ENCODE measurements at regions not wholly inside any gene's neighbourhood (a gene's known extent, or its start where the extent isn't known, plus 50 kb on each side); places are given as distances from the start of the nearest gene placed in this dataset.

GRCh38 chr4:57661517-57662090 is 551.4 kb upstream of the IGFBP7 start:
- BruUV-seq (replicated peaks) = no TSS peak
- intact Hi-C loops (cut with micrococcal nuclease; ENCODE audit: unreplicated experiment) = no loop called here

More at GRCh38 chr4:57661517-57662090, 551.4 kb upstream of the IGFBP7 start:
- RAD21 ChIA-PET (ENCODE audit: unreplicated experiment) = no interaction called here
- FAIRE-seq (no peak), DNase-seq (ENCODE audit: low read depth, low spot score) (no peak), ATAC-seq (no peak)
- Histone ChIP-seq H3K4me3 (no peak overlapping the region), H3K79me2 (ENCODE audit: control insufficient read depth, insufficient read depth, low read length) (no peaks in the 10 kb centered on the region), H2AFZ (ENCODE audit: control insufficient read depth, low read depth, low read length) (no peak overlapping the region), H3K36me3 (ENCODE audit: control insufficient read depth in 2 of 2, insufficient read depth in 2 of 2, low read length in 1 of 2) (no peaks in the 10 kb centered on the region), H3K27ac (ENCODE audit: control insufficient read depth, insufficient read depth) (no peak overlapping the region), H3K9me3 (replicated peaks; ENCODE audit: control insufficient read depth, insufficient read depth, low read length) (no peaks in the 10 kb centered on the region), H3K9ac (ENCODE audit: control insufficient read depth, insufficient read depth, low read length) (no peak overlapping the region), H3K4me2 (ENCODE audit: control insufficient read depth, insufficient read depth) (no peak overlapping the region), H3K4me1 (ENCODE audit: control insufficient read depth, insufficient read depth, low read length) (no peaks in the 10 kb centered on the region), H3K27me3 (replicated peaks in 1 of 2; ENCODE audit: control insufficient read depth in 2 of 2, insufficient read depth in 2 of 2, low read length in 1 of 2) (no peaks in the 10 kb centered on the region), H4K20me1 (ENCODE audit: control insufficient read depth, insufficient read depth) (no peaks in the 10 kb centered on the region)
- TF ChIP-seq ETV6 (conservative IDR thresholded peaks at IDR 0.05 in 1 of 2, IDR thresholded peaks at IDR 0.05 in 1 of 2; ENCODE audit: borderline replicate concordance in 1 of 2, low read depth in 1 of 2) (no peak), MTA2 (IDR thresholded peaks at IDR 0.05; ENCODE audit: low read depth) (no peak), TAF1 (IDR thresholded peaks at IDR 0.05; ENCODE audit: borderline replicate concordance, low read depth, low read length) (no peak), BACH1 (IDR thresholded peaks at IDR 0.05; ENCODE audit: borderline replicate concordance) (no peak), SIN3A (IDR thresholded peaks at IDR 0.05; ENCODE audit: low read depth, low read length) (no peak), POLR2A (IDR thresholded peaks at IDR 0.05; ENCODE audit: low read depth, low read length) (no peak), CHD4 (IDR thresholded peaks at IDR 0.05) (no peak), MTA3 (IDR thresholded peaks at IDR 0.05; ENCODE audit: borderline replicate concordance, low read length) (no peak), GABPA (IDR thresholded peaks at IDR 0.05; ENCODE audit: low read depth) (no peak), NR2F1 (conservative IDR thresholded peaks at IDR 0.05) (no peak), NBN (IDR thresholded peaks at IDR 0.05) (no peak), FOXM1 (IDR thresholded peaks at IDR 0.05; ENCODE audit: low read depth, low read length) (no peak), SREBF2 (IDR thresholded peaks at IDR 0.05; ENCODE audit: low read length) (no peak), NFXL1 (IDR thresholded peaks at IDR 0.05; ENCODE audit: borderline replicate concordance) (no peak), CHD2 (IDR thresholded peaks at IDR 0.05; ENCODE audit: borderline replicate concordance, low read depth, low read length) (no peak), RUNX3 (IDR thresholded peaks at IDR 0.05; ENCODE audit: low read length) (no peak), ZNF622 (IDR thresholded peaks at IDR 0.05) (no peak), IRF3 (IDR thresholded peaks at IDR 0.05) (no peak)
- TF ChIP-seq, protein P1, sequence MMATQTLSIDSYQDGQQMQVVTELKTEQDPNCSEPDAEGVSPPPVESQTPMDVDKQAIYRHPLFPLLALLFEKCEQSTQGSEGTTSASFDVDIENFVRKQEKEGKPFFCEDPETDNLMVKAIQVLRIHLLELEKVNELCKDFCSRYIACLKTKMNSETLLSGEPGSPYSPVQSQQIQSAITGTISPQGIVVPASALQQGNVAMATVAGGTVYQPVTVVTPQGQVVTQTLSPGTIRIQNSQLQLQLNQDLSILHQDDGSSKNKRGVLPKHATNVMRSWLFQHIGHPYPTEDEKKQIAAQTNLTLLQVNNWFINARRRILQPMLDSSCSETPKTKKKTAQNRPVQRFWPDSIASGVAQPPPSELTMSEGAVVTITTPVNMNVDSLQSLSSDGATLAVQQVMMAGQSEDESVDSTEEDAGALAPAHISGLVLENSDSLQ (IDR thresholded peaks at IDR 0.05) = no peak
- TF ChIP-seq, protein P2, sequence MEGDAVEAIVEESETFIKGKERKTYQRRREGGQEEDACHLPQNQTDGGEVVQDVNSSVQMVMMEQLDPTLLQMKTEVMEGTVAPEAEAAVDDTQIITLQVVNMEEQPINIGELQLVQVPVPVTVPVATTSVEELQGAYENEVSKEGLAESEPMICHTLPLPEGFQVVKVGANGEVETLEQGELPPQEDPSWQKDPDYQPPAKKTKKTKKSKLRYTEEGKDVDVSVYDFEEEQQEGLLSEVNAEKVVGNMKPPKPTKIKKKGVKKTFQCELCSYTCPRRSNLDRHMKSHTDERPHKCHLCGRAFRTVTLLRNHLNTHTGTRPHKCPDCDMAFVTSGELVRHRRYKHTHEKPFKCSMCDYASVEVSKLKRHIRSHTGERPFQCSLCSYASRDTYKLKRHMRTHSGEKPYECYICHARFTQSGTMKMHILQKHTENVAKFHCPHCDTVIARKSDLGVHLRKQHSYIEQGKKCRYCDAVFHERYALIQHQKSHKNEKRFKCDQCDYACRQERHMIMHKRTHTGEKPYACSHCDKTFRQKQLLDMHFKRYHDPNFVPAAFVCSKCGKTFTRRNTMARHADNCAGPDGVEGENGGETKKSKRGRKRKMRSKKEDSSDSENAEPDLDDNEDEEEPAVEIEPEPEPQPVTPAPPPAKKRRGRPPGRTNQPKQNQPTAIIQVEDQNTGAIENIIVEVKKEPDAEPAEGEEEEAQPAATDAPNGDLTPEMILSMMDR (IDR thresholded peaks at IDR 0.05 in 2 of 3, conservative IDR thresholded peaks at IDR 0.05 in 1 of 3; ENCODE audit: control insufficient read depth in 2 of 3, extremely low read depth in 1 of 3, insufficient read depth in 1 of 3, low read depth in 3 of 3, low read length in 3 of 3) = no peak
- in situ Hi-C loops (cut with MboI) = no loop called here
- WGBS (ENCODE audit: insufficient coverage, insufficient replicate concordance, low lambda C conversion rate, missing lambda C conversion rate) = 9% methylated on average over 5 of the region's 5 CpGs
- POLR2A ChIA-PET = no interaction called here
- SMC1A ChIA-PET (ENCODE audit: uncharacterized antibody, unreplicated experiment) = no interaction called here
- CTCF ChIA-PET = no interaction called here

Data from GM12878 (cell line).